ENCODE measurements at regions not wholly inside any gene's neighbourhood (a gene's known extent, or its start where the extent isn't known, plus 50 kb on each side); places are given as distances from the start of the nearest gene placed in this dataset.

DNA sequence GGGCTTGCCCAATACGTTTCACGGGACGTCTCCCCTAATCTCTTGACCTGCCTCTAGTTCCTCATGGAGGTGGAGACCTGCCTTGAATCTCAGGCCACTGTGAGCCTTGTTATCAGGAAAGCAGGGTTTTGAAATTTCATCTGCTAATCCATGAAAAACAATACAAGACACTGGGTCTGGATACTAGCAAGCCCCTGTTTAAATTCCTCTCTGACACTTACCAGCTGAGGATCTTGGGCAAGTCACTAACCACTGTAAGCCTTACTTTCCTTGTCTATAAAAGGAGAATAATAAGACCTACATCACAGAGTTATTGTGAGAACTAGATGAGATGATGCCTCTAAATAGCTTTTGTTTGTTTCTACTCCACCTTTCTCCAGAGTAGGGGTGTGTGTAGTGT is 303.6 kb downstream of the FGFR2 start:
- no peak for DNase-seq (ENCODE audit: low read depth)

DNA sequence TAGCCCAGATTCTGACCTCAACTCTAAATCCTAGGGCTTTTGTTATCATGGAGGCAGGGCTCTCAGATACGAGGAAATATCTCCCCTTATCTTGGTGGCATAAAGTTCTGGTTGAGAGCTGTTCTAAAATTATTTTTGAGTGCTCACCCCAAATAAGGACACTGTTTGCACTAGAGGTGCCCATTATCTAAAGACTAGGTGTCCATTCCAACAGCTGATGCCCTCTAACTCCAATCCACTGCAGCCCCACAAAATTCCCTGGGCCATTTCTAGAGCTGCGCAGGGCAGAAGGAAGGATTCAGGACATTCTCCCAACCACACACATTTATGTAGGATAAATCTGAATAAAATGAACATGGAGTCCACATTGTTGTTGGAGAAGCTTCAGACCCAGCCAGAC is 301.9 kb downstream of the FGFR2 start:
- no peak for DNase-seq (ENCODE audit: low read depth)

DNA sequence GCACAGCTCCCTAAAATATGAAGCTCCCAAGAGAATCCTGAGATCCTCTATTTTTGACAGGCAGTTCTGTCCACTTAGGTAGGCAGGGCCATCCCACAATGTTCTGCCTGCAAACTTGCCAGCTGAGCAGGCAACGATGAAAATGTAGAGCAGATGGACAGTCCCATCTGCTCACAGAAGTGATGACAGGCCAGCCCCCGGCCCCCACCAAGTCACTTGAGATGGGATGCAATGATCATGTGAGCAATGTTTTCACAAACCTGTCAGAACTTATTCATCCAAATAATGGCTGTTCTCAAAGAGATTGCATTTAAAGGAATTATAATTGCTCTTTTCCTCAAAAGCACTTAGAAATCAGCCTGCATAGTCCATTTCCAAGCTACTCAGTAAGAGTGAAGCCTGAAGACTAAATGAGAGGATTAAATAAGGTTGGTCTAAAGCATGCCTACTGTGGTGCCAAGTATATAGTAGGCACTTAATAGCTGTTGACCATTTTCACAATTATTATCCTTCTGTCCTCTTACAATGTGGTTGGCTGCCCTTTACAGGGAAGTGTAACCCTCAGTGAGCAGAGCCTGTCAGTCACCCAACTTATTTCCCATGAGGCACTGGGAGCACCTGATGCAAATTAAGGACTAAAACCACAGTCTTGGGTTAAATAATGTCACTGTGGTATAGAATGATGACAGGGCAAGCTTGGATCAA is 301.2 kb downstream of the FGFR2 start:
- DNase-seq (ENCODE audit: low read depth): no peak

DNA sequence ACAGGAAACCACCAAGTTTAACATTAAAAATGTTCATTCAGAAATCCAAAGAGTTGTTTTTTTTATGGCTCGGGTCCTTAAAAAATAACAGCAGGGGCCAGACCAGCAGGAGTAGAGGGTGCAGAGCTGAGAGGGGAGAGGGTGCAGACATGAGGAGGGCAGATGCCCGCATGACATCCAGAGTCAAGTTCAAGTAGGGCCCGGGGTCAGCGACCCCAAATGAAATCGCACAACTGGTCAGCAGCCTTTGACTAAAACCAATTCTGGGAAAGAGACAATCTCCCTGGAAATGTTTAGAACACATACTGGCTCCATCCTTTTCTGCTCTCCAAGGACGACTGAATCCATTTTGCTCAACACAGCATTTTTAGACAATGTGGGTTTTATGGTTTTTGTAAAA is 297.5 kb downstream of the FGFR2 start:
- no peak for DNase-seq (ENCODE audit: low read depth)

DNA sequence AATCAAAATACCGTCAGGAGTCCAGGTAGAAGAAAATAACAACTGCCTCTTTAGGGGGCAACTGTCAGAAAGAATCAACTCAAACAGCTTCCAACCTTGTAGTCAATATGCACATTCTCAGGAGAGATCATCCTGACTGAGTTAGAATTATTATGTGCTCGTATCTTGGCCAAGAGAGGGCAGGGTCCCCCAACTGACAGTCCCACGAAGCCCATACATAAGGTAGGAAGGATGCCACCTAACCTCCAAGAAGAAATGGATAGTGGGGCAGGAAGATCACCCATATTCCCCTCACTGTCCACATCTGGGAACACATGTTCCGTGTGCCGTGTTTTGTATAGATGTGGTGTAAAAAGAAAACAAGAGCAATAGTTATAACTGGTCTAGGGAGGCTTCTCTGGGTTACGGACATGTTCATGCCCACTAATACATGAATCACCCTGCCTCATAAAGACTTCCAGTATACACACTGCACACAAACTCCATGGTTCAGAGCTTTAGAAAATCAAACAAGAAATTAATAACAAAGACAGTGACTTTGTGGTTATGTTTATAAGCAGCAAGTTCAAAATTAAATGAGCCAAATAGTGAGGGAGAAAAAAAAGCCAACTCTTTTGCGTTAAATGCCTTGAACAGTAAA is 295.6 kb downstream of the FGFR2 start:
- no peak for DNase-seq (ENCODE audit: low read depth)

DNA sequence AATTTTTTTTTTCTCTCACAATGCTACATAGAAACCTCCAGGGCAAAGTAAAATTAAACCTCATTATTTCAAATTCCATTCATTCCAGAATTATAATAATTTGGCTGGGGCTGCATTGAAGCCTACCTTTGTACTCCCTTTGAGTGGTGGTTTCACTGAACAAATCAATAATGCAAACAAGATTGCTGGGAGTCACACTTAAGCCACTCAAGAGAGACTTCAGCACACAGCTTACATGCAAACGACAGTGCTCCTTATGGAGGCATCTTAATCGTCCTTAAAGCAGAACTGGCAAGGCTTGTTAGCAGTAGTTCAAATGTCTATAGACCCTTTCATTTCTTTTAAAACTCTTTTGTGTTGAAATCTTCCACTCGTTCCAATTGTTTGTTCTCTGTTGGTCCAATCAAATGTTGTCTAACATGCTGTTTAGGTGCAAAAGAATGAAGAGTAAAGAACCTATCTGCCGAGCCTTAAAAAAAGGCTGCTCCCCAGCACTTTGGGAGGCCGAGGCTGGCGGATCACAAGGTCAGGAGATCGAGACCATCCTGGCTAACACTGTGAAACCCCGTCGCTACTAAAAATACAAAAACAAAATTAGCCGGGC is 294.9 kb downstream of the FGFR2 start:
- DNase-seq (ENCODE audit: low read depth): no peak

DNA sequence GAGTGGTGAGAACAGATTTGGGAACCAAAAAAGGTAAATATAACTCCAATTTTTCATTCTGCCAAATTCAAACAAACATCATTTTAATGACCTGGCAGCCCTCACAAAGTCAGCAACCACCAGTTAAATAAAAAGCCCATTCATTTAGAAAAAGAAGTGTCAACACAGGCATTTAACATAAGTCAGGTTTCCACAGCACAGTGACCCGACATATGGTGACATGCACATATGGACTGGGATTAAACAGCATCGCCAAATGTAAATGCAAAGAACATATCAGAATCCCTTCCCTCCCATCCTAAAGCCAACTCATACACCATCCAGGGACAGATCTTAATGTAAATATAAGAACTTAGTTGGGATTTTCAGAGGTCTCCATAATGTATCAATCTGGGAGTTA is 293.2 kb downstream of the FGFR2 start:
- no peak for DNase-seq (ENCODE audit: low read depth)

DNA sequence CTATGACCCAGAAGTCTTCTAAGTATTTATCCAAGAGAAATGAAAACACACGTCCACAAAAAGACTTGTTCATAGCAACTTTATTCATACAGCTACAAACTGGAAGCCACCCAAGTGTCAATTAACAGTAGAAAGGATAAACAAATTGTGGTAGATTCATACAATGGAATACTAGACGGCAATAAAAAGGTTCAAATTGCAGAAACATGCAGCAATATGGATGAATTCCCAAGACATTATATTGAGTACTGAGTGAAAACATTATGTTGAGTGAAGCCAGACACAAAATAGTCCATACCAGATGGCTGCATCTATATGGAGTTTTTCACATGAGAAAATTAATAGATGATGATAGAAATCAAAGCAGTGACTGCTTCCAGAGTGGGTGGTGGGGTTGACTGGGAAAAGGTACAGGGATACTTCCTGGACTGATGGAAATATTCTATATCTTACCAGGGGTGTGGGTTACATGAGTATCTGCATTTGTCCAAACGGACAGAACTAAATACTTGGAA is 292.0 kb downstream of the FGFR2 start:
- no peak for DNase-seq (ENCODE audit: low read depth)

DNA sequence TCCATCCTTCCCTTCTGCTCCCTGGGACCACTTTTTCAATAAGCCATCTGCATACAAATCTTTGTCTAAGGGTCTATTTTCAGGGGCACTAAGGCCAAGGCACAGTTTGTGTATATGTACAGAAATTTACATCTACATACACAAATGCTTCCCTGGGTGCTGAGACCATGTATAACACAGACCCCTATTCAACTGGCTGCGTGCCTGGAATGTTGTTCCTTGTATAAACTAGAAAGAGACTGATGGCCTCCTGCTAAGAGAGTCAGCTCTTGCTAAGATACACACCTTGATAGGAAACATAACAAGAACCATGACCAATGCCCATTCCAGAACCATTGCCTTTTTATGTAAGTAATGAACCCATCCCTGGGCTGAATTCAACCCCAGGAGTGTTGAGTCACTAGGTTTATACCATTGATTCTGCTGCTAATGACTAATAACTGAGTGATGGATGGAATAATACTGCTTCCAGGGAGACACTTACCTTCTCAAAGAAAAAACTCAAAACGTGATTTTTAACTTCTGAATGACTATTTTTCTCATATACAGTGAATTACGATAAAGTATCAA is 290.7 kb downstream of the FGFR2 start:
- no peak for DNase-seq (ENCODE audit: low read depth)

DNA sequence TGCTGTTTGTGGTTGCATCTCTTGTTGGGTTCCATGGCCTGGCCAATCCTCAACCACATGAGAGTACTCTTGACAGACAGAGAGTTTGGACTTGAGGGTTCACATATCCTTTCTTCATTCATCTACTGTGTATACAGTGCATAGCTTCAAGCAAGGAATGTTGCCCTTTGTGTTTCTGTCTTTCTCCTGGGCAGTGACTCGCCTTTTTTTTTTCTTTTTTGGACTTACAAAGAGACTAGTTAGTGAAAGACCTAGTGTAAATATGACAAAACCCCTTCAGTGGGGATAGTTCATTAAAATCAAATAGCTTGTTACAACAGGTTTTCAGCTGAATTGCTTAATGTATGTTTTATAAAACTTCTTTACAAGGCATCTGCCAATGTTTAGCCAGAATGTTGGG is 290.2 kb downstream of the FGFR2 start:
- no peak for DNase-seq (ENCODE audit: low read depth)

DNA sequence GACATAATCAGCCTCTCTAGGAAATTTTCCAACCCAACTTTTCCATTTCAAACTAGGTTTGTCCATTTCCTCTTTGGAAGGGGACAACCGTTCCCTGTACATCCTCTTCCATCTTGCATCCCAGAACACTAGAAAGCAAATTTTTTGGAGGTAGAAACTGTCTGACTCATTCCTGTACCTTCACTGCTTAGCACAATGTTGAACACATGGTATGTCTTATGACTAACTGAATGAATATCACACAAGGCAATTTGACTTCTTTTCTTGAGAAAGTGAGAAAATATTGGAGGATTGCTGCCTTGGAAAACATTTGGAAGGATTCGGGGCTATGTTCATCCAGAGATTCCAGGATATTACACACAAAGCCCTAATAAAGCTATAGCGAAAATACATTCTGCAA is 289.1 kb downstream of the FGFR2 start:
- no peak for DNase-seq (ENCODE audit: low read depth)

DNA sequence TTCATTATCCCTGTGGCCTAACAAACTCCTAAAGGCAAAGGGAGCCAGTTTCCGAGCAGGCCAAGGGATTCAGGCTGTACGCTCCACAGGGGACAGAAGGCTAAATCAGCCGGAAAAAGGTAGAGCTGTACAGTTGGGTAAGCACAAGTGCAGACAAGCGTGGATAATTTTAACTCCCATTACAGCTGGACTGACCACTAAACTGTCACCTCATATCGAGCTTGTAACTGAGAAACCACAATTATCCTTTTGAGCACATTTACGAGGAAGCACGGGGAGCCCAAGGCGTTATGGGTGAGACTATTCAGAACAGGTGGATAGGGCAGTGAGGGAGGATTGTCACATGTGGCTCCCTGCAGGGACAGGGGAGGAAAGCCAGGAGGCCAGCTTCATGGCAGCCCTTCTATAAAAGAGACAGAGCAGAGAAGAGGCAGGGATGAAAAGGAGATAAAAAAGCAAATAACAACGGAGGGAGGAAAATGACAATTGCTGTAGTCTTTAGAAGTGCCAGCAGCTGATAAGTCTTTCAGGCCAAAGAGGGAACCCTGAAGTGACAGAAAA is 288.0 kb downstream of the FGFR2 start:
- no peak for DNase-seq (ENCODE audit: low read depth)

DNA sequence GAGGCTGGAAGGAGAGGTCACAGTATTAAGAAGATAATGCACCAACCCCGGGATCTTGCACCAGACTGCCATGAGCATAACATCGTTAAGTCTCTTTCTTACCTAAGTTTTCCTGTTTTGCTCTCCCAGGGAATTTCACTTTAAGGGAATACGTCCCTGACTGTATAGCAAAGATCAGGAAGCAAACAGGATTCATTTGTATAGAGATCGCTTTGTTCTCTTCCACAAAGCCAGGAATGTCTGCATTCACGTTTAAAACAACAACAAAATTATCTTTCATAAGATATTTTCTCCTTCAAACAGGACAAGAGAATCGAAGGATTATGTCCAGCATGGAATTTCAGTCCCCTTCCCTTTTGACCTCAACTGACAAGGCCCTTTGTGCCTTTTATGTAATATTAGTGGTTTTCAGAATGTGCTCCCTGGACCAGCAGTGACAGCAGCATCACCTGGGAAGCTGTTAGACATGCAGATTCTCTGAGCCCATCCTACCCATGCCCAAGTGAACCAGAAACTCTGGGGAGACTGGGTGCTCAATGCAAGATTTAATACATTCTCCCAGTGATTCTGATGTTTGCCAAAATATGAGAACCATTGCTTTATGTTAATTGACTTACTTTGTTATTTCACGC is 286.3 kb downstream of the FGFR2 start:
- DNase-seq (ENCODE audit: low read depth): no peak

DNA sequence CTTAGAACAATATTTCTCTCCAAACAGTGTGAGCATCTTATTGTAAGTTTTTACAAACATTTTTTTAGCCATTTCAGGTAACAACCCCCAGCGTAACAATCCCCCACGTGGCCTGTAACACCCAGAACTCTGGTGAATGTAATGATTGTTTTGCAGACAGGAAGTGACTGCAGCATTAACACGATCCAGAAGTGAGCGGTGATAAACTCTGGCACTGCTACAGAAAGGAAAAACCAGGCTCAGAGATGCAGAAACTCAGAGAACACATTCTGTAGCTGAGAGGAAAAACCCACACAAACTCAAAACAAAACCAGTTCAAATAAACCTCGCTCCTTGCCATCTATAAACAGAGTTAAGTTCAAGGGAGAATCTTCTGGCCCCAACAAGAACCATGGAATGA is 285.7 kb downstream of the FGFR2 start:
- DNase-seq (ENCODE audit: low read depth): peak; percentile 44

DNA sequence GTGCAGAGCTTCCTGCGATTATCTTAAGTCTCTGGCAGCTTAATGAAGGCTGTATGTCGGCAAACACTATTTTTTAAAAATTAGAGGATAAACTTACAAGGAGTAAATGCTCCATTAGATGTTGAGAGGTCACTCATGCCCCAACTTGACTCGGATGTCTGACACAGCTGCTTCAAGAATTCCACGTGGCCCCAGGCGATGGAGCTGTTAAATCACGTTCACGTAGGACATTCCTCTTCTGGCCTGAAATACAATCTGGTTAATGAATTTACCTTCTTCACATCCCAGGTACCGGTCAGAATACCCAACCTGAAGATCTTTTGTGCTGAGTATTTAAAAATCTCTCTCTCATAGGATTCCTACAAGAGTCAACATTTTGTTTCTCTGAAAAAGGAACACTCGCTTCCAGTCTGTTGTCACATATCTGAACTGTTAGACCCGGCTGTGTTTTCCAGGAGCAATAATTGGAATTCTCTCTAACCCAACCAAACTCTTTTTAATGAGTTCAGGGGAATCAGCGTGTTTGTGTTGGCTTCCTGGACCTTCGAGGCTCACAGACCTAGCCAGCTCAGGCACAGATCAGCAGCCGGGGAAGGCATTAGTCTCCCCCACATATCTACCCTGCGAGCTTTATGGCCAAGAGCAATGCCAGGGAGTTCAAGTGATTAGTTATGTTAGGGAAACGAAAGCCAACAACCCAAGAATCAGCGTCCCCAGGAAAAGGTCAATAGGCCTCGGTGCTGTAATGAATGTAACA is 284.9 kb downstream of the FGFR2 start:
- no peak for DNase-seq (ENCODE audit: low read depth)

DNA sequence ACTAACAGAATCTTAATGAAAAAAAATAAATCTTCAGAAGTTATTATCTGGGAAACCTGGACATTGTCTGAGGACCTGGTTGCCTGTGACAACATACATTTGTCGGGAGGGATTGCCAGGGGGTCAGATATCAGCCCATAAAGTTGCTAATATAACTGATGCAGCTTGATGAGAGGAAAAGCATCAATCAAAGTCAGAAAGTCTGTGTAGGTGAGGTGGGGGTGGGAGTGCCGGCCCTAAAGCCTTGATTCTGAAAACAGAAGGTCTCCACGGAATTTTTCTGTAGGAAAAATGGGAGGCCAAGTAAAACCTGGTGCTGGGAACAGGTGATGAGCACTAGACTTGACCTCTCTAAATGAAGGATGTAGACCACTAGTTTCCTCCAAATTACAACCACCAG is 281.8 kb downstream of the FGFR2 start:
- DNase-seq (ENCODE audit: low read depth): no peak

DNA sequence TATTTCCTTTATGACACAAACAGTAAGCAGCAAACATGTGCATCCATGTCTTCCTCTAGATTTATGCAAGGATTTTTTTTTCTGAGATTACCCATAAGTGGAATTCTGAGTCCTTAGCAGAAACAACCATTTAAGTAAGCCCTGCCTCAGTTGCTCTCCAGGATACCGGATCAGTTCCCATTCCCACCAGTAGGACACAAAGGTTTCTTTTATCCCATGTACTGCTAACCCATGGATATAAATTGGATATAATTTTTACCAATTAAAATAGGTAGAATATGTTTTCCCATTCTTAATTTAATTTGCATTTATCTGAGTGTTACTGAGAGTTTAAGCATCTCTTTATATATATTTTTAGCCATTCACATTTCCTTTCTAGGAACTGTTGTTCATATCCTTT is 280.9 kb downstream of the FGFR2 start:
- DNase-seq (ENCODE audit: low read depth): no peak

DNA sequence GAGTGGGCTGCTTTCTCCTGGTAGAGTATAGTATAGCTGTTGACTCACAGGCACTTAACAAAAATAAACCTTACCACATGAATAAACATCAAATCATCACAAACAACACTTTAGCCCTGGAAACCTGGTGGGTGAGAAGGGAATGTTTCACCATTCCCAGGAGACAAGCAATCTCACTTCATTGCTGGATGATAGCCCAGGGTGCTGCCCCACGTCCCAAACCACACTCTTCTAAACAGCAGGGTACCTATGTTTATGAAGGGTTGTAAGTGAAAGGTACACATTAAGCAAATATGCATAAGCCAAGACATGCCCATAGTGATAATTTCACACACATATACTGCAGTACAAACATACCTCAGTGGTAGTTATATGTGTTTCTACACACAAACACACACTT is 276.2 kb downstream of the FGFR2 start:
- DNase-seq (ENCODE audit: low read depth): no peak

DNA sequence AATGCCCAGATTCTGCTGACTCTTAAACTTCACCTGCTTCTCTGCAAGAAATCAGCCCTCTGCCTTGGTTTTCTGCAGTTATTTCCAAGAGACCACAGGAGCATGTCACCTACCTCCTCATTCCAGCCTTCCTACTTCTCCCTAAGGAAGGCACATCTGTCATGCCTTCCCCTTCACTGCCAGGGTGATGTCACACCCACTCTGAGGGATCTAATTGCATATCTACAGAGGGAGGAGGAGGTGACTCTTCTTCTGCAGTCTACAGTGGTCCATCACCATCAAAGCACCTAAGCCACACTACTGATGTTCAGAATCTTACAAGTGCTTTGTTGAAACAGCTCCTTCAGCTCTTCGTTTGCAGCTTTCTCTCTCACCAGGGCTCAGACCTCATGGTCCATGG is 275.5 kb downstream of the FGFR2 start:
- no peak for DNase-seq (ENCODE audit: low read depth)

DNA sequence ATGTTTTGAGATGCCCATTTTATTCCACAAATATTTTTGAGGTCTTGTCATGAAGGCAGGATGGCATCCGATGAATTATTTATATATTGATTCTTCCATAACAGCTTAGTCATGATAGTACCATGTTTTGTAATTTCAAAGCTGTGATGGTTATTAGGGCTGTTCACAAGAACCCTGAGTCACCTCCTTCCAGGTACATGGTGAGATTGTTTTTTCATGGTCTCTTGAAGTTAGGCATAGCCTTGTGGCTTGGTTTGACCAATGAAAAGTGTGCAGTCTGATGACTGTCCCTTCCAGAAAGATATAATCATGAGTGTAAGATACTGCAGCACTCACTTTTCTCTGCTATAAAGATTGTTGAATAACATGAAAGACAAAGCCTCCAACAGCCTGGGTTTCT is 274.8 kb downstream of the FGFR2 start:
- no peak for DNase-seq (ENCODE audit: low read depth)

DNA sequence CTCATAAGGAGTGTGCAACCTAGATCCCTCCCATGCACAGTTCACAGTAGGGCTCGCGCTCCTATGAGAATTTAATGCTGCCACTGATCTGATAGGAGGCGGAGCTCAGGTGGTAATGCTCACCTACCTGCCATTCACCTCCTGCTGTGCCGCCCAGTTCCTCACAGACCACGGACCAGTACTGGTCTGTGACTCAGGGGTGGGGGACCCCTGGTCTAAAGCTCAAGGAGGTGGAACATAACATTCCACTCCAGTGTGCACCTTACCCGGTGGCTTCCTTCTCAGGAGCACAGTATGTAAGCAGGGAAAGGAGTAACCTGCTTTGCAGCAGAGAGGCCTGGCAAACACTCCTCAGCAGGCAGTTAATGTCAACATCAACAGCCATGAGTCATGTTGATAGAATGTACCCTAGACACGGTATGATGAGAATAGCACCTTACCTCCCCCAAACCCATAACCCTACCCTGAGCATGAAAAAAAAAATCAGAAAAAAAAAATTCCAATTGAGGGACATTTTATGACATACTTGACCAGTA is 273.5 kb downstream of the FGFR2 start:
- DNase-seq (ENCODE audit: low read depth): peak; percentile 17
